Stimulated activated naive CD8-positive, alpha-beta T cell treated with anti-CD3 and anti-CD28 coated beads, Interleukin-15, amount 100 ng/mL, for 72 hours (primary cell): ENCODE measurements at regions not wholly inside any gene's neighbourhood (a gene's known extent, or its start where the extent isn't known, plus 50 kb on each side); places are given as distances from the start of the nearest gene placed in this dataset.
A peak's percentile ranks its signal among the peaks of the same experiment; 100 is the strongest.

Source experiments
- ATAC-seq: fragments of 150-1000 bp; cut with Tn5 transposase; 2 replicates; pipeline ENCODE4 v1.10.0; 2021; ENCODE audit warnings: mild to moderate bottlenecking, moderate library complexity
- DNase-seq, 2 donors: peaks; one replicate each; pipeline ENCODE4 v3.0.0; 2021 to 2022
- H3K27ac Mint-ChIP-seq, 2 donors: one replicate each; pipeline ENCODE4 v1.8.0; 2022; ENCODE audit warnings: mild to moderate bottlenecking in 2 of 2, mixed read lengths in 2 of 2, moderate library complexity in 2 of 2
- H3K27me3 Mint-ChIP-seq: one replicate; pipeline ENCODE4 v1.8.0; 2022; ENCODE audit warnings: mixed read lengths
- H3K4me1 Mint-ChIP-seq: one replicate; pipeline ENCODE4 v1.8.0; 2022; ENCODE audit warnings: mild to moderate bottlenecking, mixed read lengths
- H3K4me3 Mint-ChIP-seq, 2 donors: one replicate each; pipeline ENCODE4 v1.8.0; 2022; ENCODE audit warnings: mild to moderate bottlenecking in 2 of 2, mixed read lengths in 2 of 2, moderate library complexity in 1 of 2
- H3K9me3 Mint-ChIP-seq, 2 donors: one replicate each; pipeline ENCODE4 v1.8.0; 2022; ENCODE audit warnings: mixed read lengths in 2 of 2

- no peak for ATAC-seq
- no peak for DNase-seq
- Mint-ChIP-seq H3K4me3 (no peak overlapping the region), H3K27ac (no peak overlapping the region), H3K9me3 (no peaks in the 10 kb centered on the region), H3K27me3 (no peaks in the 10 kb centered on the region), H3K4me1 (no peaks in the 10 kb centered on the region)
Measured at GRCh38 chr7:46942574-46942973, 639.3 kb downstream of the TNS3 start.

GRCh38 chr7:46940178-46940577, 641.7 kb downstream of the TNS3 start:
- no peak for DNase-seq
- H3K27ac Mint-ChIP-seq = no peak overlapping the region
- H3K27me3 Mint-ChIP-seq = no peaks in the 10 kb centered on the region
- ATAC-seq = no peak
- peaks cover 0 to 7% of the 10 kb centered on the region in 2 donors for H3K9me3 Mint-ChIP-seq
- no peak overlapping the region for H3K4me3 Mint-ChIP-seq
- no peaks in the 10 kb centered on the region for H3K4me1 Mint-ChIP-seq

DNA sequence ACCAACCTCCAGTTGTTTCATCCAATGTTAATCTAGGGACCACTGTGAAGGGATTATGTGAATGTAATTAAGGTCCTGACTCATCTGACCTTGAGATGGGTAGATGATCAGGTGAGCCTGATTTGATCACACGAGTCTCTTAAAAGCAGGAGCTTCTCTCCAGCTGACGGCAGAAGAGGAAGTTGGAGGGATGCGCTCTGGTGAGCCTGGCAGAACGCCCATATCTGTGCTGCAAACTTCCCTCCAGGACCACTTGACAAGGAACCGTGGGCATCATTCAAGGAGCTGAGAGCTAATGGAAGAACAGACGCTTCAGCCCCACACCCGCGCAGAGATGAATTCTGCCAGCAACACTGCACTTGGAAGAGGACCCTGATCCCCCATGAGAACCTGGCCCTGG, 642.4 kb downstream of the TNS3 start:
- peak; percentile 20 for ATAC-seq

DNA sequence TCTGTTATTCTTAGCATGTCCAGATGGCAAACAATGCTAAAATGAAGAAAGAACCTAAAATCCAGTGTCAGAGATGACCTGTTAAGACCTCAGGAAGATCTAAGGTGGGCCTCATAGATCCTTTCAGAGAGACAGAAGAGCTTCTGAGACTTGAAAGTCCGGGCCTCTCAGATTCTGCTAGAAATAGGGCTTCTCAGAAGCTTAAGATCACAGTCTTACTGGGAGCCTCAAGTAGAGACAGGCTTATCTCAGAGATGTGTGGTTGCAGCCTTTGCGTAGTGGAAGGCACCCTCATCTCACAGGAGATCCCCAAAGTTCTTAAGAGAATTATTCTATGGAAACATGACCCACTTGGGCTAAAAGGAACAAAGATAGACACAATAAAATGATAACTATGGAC, 642.8 kb downstream of the TNS3 start:
- DNase-seq (no peak), ATAC-seq (no peak)
- Mint-ChIP-seq H3K27me3 (no peaks in the 10 kb centered on the region), H3K4me3 (no peak overlapping the region), H3K27ac (no peak overlapping the region), H3K9me3 (peaks cover 0 to 7% of the 10 kb centered on the region in 2 donors), H3K4me1 (no peaks in the 10 kb centered on the region)

More for the DNA sequence above, 642.4 kb downstream of the TNS3 start:
- Mint-ChIP-seq H3K27ac (no peak overlapping the region), H3K27me3 (no peaks in the 10 kb centered on the region), H3K4me1 (no peaks in the 10 kb centered on the region), H3K9me3 (peaks cover 0 to 7% of the 10 kb centered on the region in 2 donors), H3K4me3 (no peak overlapping the region)
- no peak for DNase-seq

DNA sequence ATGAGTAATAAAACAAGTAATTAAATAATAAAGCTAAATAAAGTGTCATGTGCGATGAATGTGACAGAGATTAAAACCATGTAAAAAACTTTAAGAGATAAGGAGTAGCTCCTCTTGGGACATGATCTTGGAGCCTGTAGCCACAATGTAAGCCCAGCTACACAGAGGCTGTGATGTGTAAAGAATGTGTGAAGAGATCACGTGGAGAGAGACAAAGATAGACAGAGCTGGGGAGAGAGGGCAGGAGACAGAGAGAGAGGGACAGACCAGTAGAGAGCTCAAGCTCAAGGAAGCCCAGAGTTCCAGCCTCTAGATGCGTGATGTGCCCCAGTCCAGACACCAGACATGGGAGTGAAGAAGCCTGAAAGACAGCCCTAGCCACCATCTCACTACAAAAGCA, 644.1 kb downstream of the TNS3 start:
- DNase-seq (no peak), ATAC-seq (no peak)
- Mint-ChIP-seq H3K27me3 (no peaks in the 10 kb centered on the region), H3K4me1 (no peaks in the 10 kb centered on the region), H3K27ac (no peak overlapping the region), H3K9me3 (peaks cover 0 to 7% of the 10 kb centered on the region in 2 donors), H3K4me3 (no peak overlapping the region)

DNA sequence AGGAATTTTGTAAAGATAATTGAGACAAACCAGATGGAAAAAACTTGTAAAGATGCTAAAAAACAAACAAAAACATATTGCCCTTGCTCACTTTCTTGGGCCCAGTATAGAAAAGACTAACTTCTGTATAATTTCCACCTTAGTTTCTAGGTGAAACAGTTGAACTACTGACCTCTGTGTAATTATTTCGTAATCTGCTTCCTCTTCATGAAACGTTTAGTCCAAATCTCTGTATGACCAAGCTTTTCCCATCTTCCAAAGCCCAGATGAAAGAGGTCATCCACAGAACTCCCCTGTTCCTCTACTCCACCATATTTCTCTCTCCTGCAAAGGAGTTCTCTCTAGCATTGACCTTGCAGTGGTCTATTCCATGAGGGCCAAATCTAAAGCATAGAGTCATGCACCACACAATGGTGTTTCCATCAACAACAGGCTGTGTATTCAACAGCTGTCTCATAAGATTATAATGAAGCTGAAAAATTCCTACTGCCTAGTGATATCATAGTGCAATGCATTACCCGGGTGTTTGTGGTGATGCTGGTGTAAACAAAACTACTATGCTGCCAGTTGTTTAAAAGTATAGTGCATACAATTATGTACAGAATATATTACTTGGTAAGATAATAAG, 647.6 kb downstream of the TNS3 start:
- ATAC-seq (no peak), DNase-seq (no peak)
- Mint-ChIP-seq H3K9me3 (peaks cover 0 to 17% of the 10 kb centered on the region in 2 donors), H3K4me1 (no peaks in the 10 kb centered on the region), H3K27ac (no peak overlapping the region), H3K27me3 (no peaks in the 10 kb centered on the region), H3K4me3 (no peak overlapping the region)

DNA sequence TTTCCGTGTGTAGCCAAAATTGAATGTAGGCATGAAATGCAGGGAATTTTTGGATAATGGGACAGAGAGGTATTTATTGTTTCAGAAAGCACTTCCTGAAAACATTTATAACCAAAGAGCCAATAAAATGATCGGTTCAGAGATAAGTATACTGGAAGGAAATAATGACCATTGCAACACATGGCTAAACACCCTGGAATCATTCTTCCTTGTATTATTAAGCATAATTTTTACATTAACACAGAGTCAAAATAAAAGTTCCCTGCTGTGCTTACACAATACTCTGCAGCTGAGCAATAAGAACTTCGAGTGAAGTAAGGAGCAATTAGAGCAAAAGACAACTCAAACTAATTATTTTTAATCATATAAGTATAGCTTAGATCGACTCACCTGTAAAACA, 648.3 kb downstream of the TNS3 start:
- Mint-ChIP-seq H3K4me3 (no peak overlapping the region), H3K4me1 (no peaks in the 10 kb centered on the region), H3K9me3 (peaks cover 0 to 17% of the 10 kb centered on the region in 2 donors), H3K27ac (no peak overlapping the region), H3K27me3 (no peaks in the 10 kb centered on the region)
- DNase-seq (no peak), ATAC-seq (no peak)

- peaks cover 0 to 17% of the 10 kb centered on the region in 2 donors for H3K9me3 Mint-ChIP-seq
- H3K4me1 Mint-ChIP-seq = no peaks in the 10 kb centered on the region
- H3K27me3 Mint-ChIP-seq = no peaks in the 10 kb centered on the region
- no peak overlapping the region for H3K4me3 Mint-ChIP-seq
- DNase-seq = no peak
- no peak for ATAC-seq
- H3K27ac Mint-ChIP-seq = no peak overlapping the region
Measured at GRCh38 chr7:46932676-46933424, 649.1 kb downstream of the TNS3 start.

DNA sequence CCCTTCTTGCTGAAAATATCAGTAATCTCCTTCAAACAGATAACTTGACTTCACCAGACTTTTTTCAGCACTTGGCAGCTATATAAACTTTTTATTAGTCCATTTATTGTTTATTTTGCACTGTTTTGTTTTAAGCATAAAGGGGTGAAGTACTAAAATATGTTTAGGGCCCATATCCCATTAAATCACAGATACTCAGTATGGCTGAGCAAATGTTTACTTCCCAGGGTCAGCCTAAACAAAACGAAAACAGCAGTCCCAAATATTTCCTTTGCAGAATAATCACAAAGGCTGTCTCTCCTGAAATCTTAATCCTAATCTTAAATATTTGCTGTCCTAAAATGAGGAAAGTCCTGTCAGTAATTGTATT, 649.6 kb downstream of the TNS3 start:
- no peak overlapping the region for H3K4me3 Mint-ChIP-seq
- H3K27ac Mint-ChIP-seq = no peak overlapping the region
- DNase-seq = no peak
- peaks cover 0 to 17% of the 10 kb centered on the region in 2 donors for H3K9me3 Mint-ChIP-seq
- no peaks in the 10 kb centered on the region for H3K27me3 Mint-ChIP-seq
- ATAC-seq = no peak
- no peaks in the 10 kb centered on the region for H3K4me1 Mint-ChIP-seq

GRCh38 chr7:46930366-46930765, 651.5 kb downstream of the TNS3 start:
- ATAC-seq (no peak), DNase-seq (no peak)
- Mint-ChIP-seq H3K9me3 (peaks cover 3 to 10% of the 10 kb centered on the region in 2 donors), H3K4me1 (no peaks in the 10 kb centered on the region), H3K4me3 (no peak overlapping the region), H3K27ac (no peak overlapping the region), H3K27me3 (no peaks in the 10 kb centered on the region)

DNA sequence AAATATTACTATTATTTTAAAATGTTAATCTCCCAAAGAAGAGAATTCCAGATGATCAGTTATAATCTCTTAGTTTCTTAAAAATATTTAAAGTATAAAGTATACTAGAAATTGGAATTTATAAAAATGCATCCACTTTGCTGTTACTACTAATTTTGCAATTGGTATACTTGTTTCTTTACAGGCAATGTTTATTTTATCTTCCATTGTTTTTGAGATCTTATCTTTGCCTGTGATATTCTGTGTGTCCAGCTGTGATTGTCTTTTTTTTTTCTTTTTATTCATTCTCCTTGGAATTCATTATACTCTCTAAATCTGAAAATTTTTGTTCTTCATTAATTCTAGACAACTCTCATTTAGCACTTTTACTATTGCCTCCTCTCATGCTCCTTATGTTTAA, 652.6 kb downstream of the TNS3 start:
- no peak for ATAC-seq
- Mint-ChIP-seq H3K27ac (peak overlapping the region in 1 of 2 donors; percentile 91), H3K4me1 (no peaks in the 10 kb centered on the region), H3K4me3 (no peak overlapping the region), H3K27me3 (no peaks in the 10 kb centered on the region), H3K9me3 (peaks cover 6 to 10% of the 10 kb centered on the region in 2 donors)
- no peak for DNase-seq

GRCh38 chr7:46928719-46929118, 653.2 kb downstream of the TNS3 start:
- Mint-ChIP-seq H3K4me3 (no peak overlapping the region), H3K27me3 (no peaks in the 10 kb centered on the region)
- no peak for ATAC-seq

GRCh38 chr7:46927131-46927810, 654.6 kb downstream of the TNS3 start:
- H3K9me3 Mint-ChIP-seq = peaks cover 6 to 10% of the 10 kb centered on the region in 2 donors
- no peaks in the 10 kb centered on the region for H3K27me3 Mint-ChIP-seq
- DNase-seq (no peak), ATAC-seq (no peak)
- no peak overlapping the region for H3K27ac Mint-ChIP-seq
- no peak overlapping the region for H3K4me3 Mint-ChIP-seq
- no peaks in the 10 kb centered on the region for H3K4me1 Mint-ChIP-seq

More at GRCh38 chr7:46928719-46929118, 653.2 kb downstream of the TNS3 start:
- H3K9me3 Mint-ChIP-seq = peaks cover 6 to 10% of the 10 kb centered on the region in 2 donors
- H3K27ac Mint-ChIP-seq = no peak overlapping the region
- DNase-seq = no peak
- H3K4me1 Mint-ChIP-seq = no peaks in the 10 kb centered on the region

GRCh38 chr7:46916581-46916980, 665.3 kb downstream of the TNS3 start:
- Mint-ChIP-seq H3K27ac (no peak overlapping the region), H3K4me3 (no peak overlapping the region), H3K27me3 (no peaks in the 10 kb centered on the region), H3K9me3 (peaks cover 0 to 10% of the 10 kb centered on the region in 2 donors), H3K4me1 (no peaks in the 10 kb centered on the region)
- DNase-seq = no peak
- ATAC-seq = no peak

DNA sequence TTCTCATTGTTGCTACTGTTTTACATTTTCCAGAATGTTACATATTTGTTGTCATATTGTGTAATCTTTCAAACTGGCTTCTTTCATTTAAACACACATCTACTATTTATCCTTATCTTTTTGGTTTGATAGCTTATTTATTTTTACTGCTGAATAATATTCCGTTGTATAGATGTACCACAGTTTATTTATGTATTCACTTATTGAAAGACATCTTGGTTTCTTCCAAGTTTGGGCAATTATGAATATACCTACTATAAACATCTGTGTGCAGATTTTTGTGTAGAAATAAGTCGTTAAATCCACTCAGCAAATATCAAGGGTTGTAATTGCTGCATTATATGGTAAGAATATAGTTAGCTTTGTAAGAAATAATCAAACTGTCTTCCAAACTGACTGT, 669.2 kb downstream of the TNS3 start:
- Mint-ChIP-seq H3K27me3 (no peaks in the 10 kb centered on the region), H3K9me3 (peaks cover 0 to 27% of the 10 kb centered on the region in 2 donors), H3K27ac (no peak overlapping the region), H3K4me3 (no peak overlapping the region), H3K4me1 (no peaks in the 10 kb centered on the region)
- DNase-seq = no peak
- ATAC-seq = no peak

DNA sequence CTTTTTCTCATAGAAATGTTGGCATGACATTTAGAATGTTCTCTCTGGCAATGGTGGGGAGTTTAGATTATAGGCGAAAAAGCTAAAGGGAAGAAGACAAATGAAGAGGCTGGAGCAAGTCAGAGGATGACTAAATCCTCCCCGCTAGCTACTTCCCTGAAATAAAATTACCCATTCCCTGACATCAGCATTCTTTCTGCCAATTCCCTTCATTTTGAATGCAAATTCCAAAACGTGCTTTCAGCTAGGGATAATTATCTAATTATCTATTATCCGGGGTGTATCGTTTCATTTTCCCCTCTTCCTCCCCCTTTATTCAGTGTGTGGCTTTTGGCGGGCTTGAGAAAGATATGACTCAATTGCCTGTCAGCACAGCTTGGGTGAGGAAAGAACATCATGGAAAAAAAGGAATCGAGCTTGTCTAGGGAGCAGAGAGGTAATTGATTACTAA, 672.3 kb downstream of the TNS3 start:
- H3K27me3 Mint-ChIP-seq = no peaks in the 10 kb centered on the region
- ATAC-seq (no peak), DNase-seq (no peak)
- no peak overlapping the region for H3K4me3 Mint-ChIP-seq
- H3K27ac Mint-ChIP-seq = no peak overlapping the region
- no peaks in the 10 kb centered on the region for H3K4me1 Mint-ChIP-seq
- H3K9me3 Mint-ChIP-seq = peaks cover 0 to 30% of the 10 kb centered on the region in 2 donors
